ENCODE measurements at regions not wholly inside any gene's neighbourhood (a gene's known extent, or its start where the extent isn't known, plus 50 kb on each side); places are given as distances from the start of the nearest gene placed in this dataset.
"Not testable (repeated sequence)": the region's sequence is repeated elsewhere in the genome, so short reads cannot be mapped to it uniquely, and the experiment has no call there.

- not testable (repeated sequence) for H3K23ac ChIP-seq (ENCODE audit: low read length in 2 of 2); H2AK5ac ChIP-seq (ENCODE audit: low read length, severe bottlenecking); H2BK120ac ChIP-seq (ENCODE audit: low read depth, low read length); H2BK12ac ChIP-seq (ENCODE audit: low read length in 2 of 2); H2BK15ac ChIP-seq (ENCODE audit: low read depth, poor library complexity, severe bottlenecking); H2BK5ac ChIP-seq (ENCODE audit: low read depth, low read length, poor library complexity, severe bottlenecking); H3K14ac ChIP-seq (ENCODE audit: low read length in 2 of 2); H3K9me3 ChIP-seq (ENCODE audit: control insufficient read depth, low read length); H4K8ac ChIP-seq (ENCODE audit: low read length); H3K36me3 ChIP-seq (ENCODE audit: control insufficient read depth in 1 of 2, insufficient read depth in 2 of 2, low read depth in 1 of 2, low read length in 2 of 2); H3K4ac ChIP-seq (ENCODE audit: low read depth in 1 of 2, low read length in 2 of 2); H3K27ac ChIP-seq (ENCODE audit: low read length, poor library complexity, severe bottlenecking); H3K4me3 ChIP-seq (ENCODE audit: insufficient read depth in 1 of 2, low read depth in 1 of 2, low read length in 2 of 2); DNase-seq; H2AFZ ChIP-seq (ENCODE audit: low read depth, low read length); H3K27me3 ChIP-seq (ENCODE audit: control insufficient read depth in 1 of 2, insufficient read depth in 1 of 2, low read length in 2 of 2); H3K79me1 ChIP-seq (replicated peaks; ENCODE audit: low read length, poor library complexity, severe bottlenecking); H3K18ac ChIP-seq (ENCODE audit: low read depth in 1 of 2, low read length in 2 of 2); H3K9ac ChIP-seq (ENCODE audit: low read length); H4K91ac ChIP-seq (ENCODE audit: low read length); H3K4me1 ChIP-seq (ENCODE audit: control insufficient read depth, insufficient read depth, low read depth, low read length); H3K4me2 ChIP-seq (ENCODE audit: low read length, poor library complexity, severe bottlenecking)
- WGBS: 95% methylated on average over 16 of the region's 21 CpGs
Measured at GRCh38 chr14:42973171-42973570, 1366.5 kb downstream of the LRFN5 start.

GRCh38 chr14:42965512-42965911, 1358.8 kb downstream of the LRFN5 start:
- Histone ChIP-seq H3K9ac (ENCODE audit: low read length) (no peak overlapping the region), H4K8ac (ENCODE audit: low read length) (no peak overlapping the region), H4K91ac (ENCODE audit: low read length) (no peak overlapping the region), H2BK120ac (ENCODE audit: low read depth, low read length) (no peak overlapping the region), H3K27ac (ENCODE audit: low read length, poor library complexity, severe bottlenecking) (no peak overlapping the region), H3K36me3 (ENCODE audit: control insufficient read depth in 1 of 2, insufficient read depth in 2 of 2, low read depth in 1 of 2, low read length in 2 of 2) (no peaks in the 10 kb centered on the region), H2BK5ac (ENCODE audit: low read depth, low read length, poor library complexity, severe bottlenecking) (no peak overlapping the region), H3K4me3 (ENCODE audit: insufficient read depth in 1 of 2, low read depth in 1 of 2, low read length in 2 of 2) (no peak overlapping the region), H2AK5ac (ENCODE audit: low read length, severe bottlenecking) (no peak overlapping the region), H3K4me2 (ENCODE audit: low read length, poor library complexity, severe bottlenecking) (no peak overlapping the region), H3K4me1 (ENCODE audit: control insufficient read depth, insufficient read depth, low read depth, low read length) (no peaks in the 10 kb centered on the region), H2AFZ (ENCODE audit: low read depth, low read length) (no peak overlapping the region), H3K14ac (ENCODE audit: low read length in 2 of 2) (no peak overlapping the region), H3K18ac (ENCODE audit: low read depth in 1 of 2, low read length in 2 of 2) (no peak overlapping the region), H3K23ac (ENCODE audit: low read length in 2 of 2) (no peak overlapping the region), H3K79me1 (replicated peaks; ENCODE audit: low read length, poor library complexity, severe bottlenecking) (no peaks in the 10 kb centered on the region), H3K4ac (ENCODE audit: low read depth in 1 of 2, low read length in 2 of 2) (no peak overlapping the region), H2BK15ac (ENCODE audit: low read depth, poor library complexity, severe bottlenecking) (no peak overlapping the region), H3K9me3 (ENCODE audit: control insufficient read depth, low read length) (peaks cover 7% of the 10 kb centered on the region), H2BK12ac (ENCODE audit: low read length in 2 of 2) (no peak overlapping the region), H3K27me3 (ENCODE audit: control insufficient read depth in 1 of 2, insufficient read depth in 1 of 2, low read length in 2 of 2) (no peaks in the 10 kb centered on the region)
- DNase-seq: no peak
- 89% methylated on average over 2 of the region's 4 CpGs for WGBS

GRCh38 chr14:42961509-42961908, 1354.8 kb downstream of the LRFN5 start:
- no peak overlapping the region for H3K27ac ChIP-seq (ENCODE audit: low read length, poor library complexity, severe bottlenecking)
- H2AK5ac ChIP-seq (ENCODE audit: low read length, severe bottlenecking): no peak overlapping the region
- no peaks in the 10 kb centered on the region for H3K79me1 ChIP-seq (replicated peaks; ENCODE audit: low read length, poor library complexity, severe bottlenecking)
- peaks cover 7% of the 10 kb centered on the region for H3K9me3 ChIP-seq (ENCODE audit: control insufficient read depth, low read length)
- H2BK12ac ChIP-seq (ENCODE audit: low read length in 2 of 2): no peak overlapping the region
- H2AFZ ChIP-seq (ENCODE audit: low read depth, low read length): no peak overlapping the region
- no peak overlapping the region for H4K8ac ChIP-seq (ENCODE audit: low read length)
- DNase-seq: no peak
- no peak overlapping the region for H3K4ac ChIP-seq (ENCODE audit: low read depth in 1 of 2, low read length in 2 of 2)
- no peak overlapping the region for H3K18ac ChIP-seq (ENCODE audit: low read depth in 1 of 2, low read length in 2 of 2)
- H3K9ac ChIP-seq (ENCODE audit: low read length): no peak overlapping the region
- WGBS: 78% methylated on average over 3 of the region's 3 CpGs
- no peaks in the 10 kb centered on the region for H3K27me3 ChIP-seq (ENCODE audit: control insufficient read depth in 1 of 2, insufficient read depth in 1 of 2, low read length in 2 of 2)
- H3K4me1 ChIP-seq (ENCODE audit: control insufficient read depth, insufficient read depth, low read depth, low read length): no peaks in the 10 kb centered on the region
- H3K14ac ChIP-seq (ENCODE audit: low read length in 2 of 2): no peak overlapping the region
- no peak overlapping the region for H2BK15ac ChIP-seq (ENCODE audit: low read depth, poor library complexity, severe bottlenecking)
- H3K4me3 ChIP-seq (ENCODE audit: insufficient read depth in 1 of 2, low read depth in 1 of 2, low read length in 2 of 2): no peak overlapping the region
- H3K23ac ChIP-seq (ENCODE audit: low read length in 2 of 2): no peak overlapping the region
- H2BK120ac ChIP-seq (ENCODE audit: low read depth, low read length): no peak overlapping the region
- H2BK5ac ChIP-seq (ENCODE audit: low read depth, low read length, poor library complexity, severe bottlenecking): no peak overlapping the region
- no peaks in the 10 kb centered on the region for H3K36me3 ChIP-seq (ENCODE audit: control insufficient read depth in 1 of 2, insufficient read depth in 2 of 2, low read depth in 1 of 2, low read length in 2 of 2)
- no peak overlapping the region for H3K4me2 ChIP-seq (ENCODE audit: low read length, poor library complexity, severe bottlenecking)
- H4K91ac ChIP-seq (ENCODE audit: low read length): no peak overlapping the region

- H2BK15ac ChIP-seq (ENCODE audit: low read depth, poor library complexity, severe bottlenecking): no peak overlapping the region
- H3K27ac ChIP-seq (ENCODE audit: low read length, poor library complexity, severe bottlenecking): no peak overlapping the region
- H3K18ac ChIP-seq (ENCODE audit: low read depth in 1 of 2, low read length in 2 of 2): no peak overlapping the region
- no peak overlapping the region for H3K14ac ChIP-seq (ENCODE audit: low read length in 2 of 2)
- H3K4ac ChIP-seq (ENCODE audit: low read depth in 1 of 2, low read length in 2 of 2): no peak overlapping the region
- no peaks in the 10 kb centered on the region for H3K36me3 ChIP-seq (ENCODE audit: control insufficient read depth in 1 of 2, insufficient read depth in 2 of 2, low read depth in 1 of 2, low read length in 2 of 2)
- no peak overlapping the region for H2BK12ac ChIP-seq (ENCODE audit: low read length in 2 of 2)
- H4K91ac ChIP-seq (ENCODE audit: low read length): no peak overlapping the region
- no peak overlapping the region for H3K4me3 ChIP-seq (ENCODE audit: insufficient read depth in 1 of 2, low read depth in 1 of 2, low read length in 2 of 2)
- H3K23ac ChIP-seq (ENCODE audit: low read length in 2 of 2): no peak overlapping the region
- H3K4me1 ChIP-seq (ENCODE audit: control insufficient read depth, insufficient read depth, low read depth, low read length): no peaks in the 10 kb centered on the region
- H3K4me2 ChIP-seq (ENCODE audit: low read length, poor library complexity, severe bottlenecking): no peak overlapping the region
- no peaks in the 10 kb centered on the region for H3K9me3 ChIP-seq (ENCODE audit: control insufficient read depth, low read length)
- H3K79me1 ChIP-seq (replicated peaks; ENCODE audit: low read length, poor library complexity, severe bottlenecking): no peaks in the 10 kb centered on the region
- no peak overlapping the region for H2AK5ac ChIP-seq (ENCODE audit: low read length, severe bottlenecking)
- no peak overlapping the region for H3K9ac ChIP-seq (ENCODE audit: low read length)
- H2BK5ac ChIP-seq (ENCODE audit: low read depth, low read length, poor library complexity, severe bottlenecking): no peak overlapping the region
- no peak overlapping the region for H2BK120ac ChIP-seq (ENCODE audit: low read depth, low read length)
- H4K8ac ChIP-seq (ENCODE audit: low read length): no peak overlapping the region
- 89% methylated on average over 3 of the region's 6 CpGs for WGBS
- no peak for DNase-seq
- H3K27me3 ChIP-seq (ENCODE audit: control insufficient read depth in 1 of 2, insufficient read depth in 1 of 2, low read length in 2 of 2): no peaks in the 10 kb centered on the region
- no peak overlapping the region for H2AFZ ChIP-seq (ENCODE audit: low read depth, low read length)
Measured at GRCh38 chr14:42950363-42950762, 1343.7 kb downstream of the LRFN5 start.

Data from mesenchymal stem cell (in vitro differentiated cells and primary cell).